Transverse colon (tissue), 4 donors: ENCODE measurements at regions not wholly inside any gene's neighbourhood (a gene's known extent, or its start where the extent isn't known, plus 50 kb on each side); places are given as distances from the start of the nearest gene placed in this dataset.

Experiments
- DNase-seq: peaks from one replicate; pipeline ENCODE4 v3.0.0-alpha.2; 2019
- H3K27ac ChIP-seq, 4 donors: fragments of 200-600 bp; sonication (generic); 2 replicates each; pipeline ENCODE4 v1.5.1; 2016 to 2018; ENCODE audit warnings: inconsistent platforms in 4 of 4
- H3K27me3 ChIP-seq: fragments of 200-600 bp; sonication (generic); 2 replicates; pipeline ENCODE4 v1.5.1; 2017; ENCODE audit warnings: inconsistent platforms
- H3K36me3 ChIP-seq, 4 donors: fragments of 200-600 bp; sonication (generic); 2 replicates each; pipeline ENCODE4 v1.5.1; 2017 to 2019; ENCODE audit warnings: inconsistent platforms in 4 of 4
- H3K4me1 ChIP-seq, 4 donors: fragments of 200-600 bp; sonication (generic); 2 replicates each; pipeline ENCODE4 v1.5.1; 2017 to 2020; ENCODE audit warnings: inconsistent platforms in 4 of 4
- H3K4me3 ChIP-seq, 4 donors: fragments of 200-600 bp; sonication (generic); 1 replicate in 1 of 4; 2 replicates in 3 of 4; pipeline versions ENCODE4 v1.5.1 to v1.6.1; 2017 to 2019; ENCODE audit warnings: inconsistent platforms in 4 of 4
- H3K9me3 ChIP-seq, 2 donors: fragments of 200-600 bp; sonication (generic); 2 replicates each; pipeline ENCODE4 v1.5.1; 2017 to 2019; ENCODE audit warnings: inconsistent platforms in 2 of 2
- CTCF ChIP-seq, 5 experiments: fragments of 200-600 bp in 3 of 5; fragments of 450-650 bp in 2 of 5; sonication (generic) in 3 of 5; IDR thresholded peaks; 1 replicate in 2 of 5; 2 replicates in 3 of 5; pipeline ENCODE4 v1.5.1; 2016 to 2017; ENCODE audit warnings: antibody characterized with exemption in 5 of 5, inconsistent platforms in 3 of 5, mild to moderate bottlenecking in 2 of 5, moderate library complexity in 1 of 5
- EP300 ChIP-seq: sonication (generic); formaldehyde crosslinking; IDR thresholded peaks from one replicate; pipeline ENCODE4 v1.6.1; 2017; ENCODE audit warnings: antibody characterized with exemption, low read depth
- POLR2A ChIP-seq: fragments of 450-650 bp; IDR thresholded peaks from one replicate; pipeline ENCODE4 v1.6.1; 2016; ENCODE audit warnings: antibody characterized with exemption, mild to moderate bottlenecking, moderate library complexity
- POLR2AphosphoS5 ChIP-seq, 3 donors: sonication (generic); formaldehyde crosslinking; IDR thresholded peaks; one replicate each; pipeline ENCODE4 v1.6.1; 2016; ENCODE audit warnings: antibody characterized with exemption in 3 of 3
- WGBS, 2 donors: methylation state at CpG; one replicate each; pipeline ENCODE4 v1.1.5; 2018; ENCODE audit warnings: low coverage in 1 of 2; 5-methylcytosine and 5-hydroxymethylcytosine counted together
- in situ Hi-C, 4 donors: fragments of 200-750 bp; cut with MboI; loops; one replicate each; pipeline versions ENCODE4 v1.15.0 to v1.15.1; 2017; ENCODE audit warnings: low sequenced_read_pairs in 3 of 4, low pct_ligation_motif_present in 1 of 4, low pct_unique_long_range_greater_than_20kb in 1 of 4
- intact Hi-C: fragments of 100-400 bp; cut with DNase I; formaldehyde crosslinking; loops from one replicate; pipeline ENCODE4 v1.15.1; 2023; ENCODE audit warnings: low total_unique reads

- in situ Hi-C loops = no loop called here
- DNase-seq = no peak
- intact Hi-C loops = no loop called here
- H3K27me3 ChIP-seq = no peaks in the 10 kb centered on the region
- no peaks in the 10 kb centered on the region for H3K9me3 ChIP-seq
- no peak overlapping the region for H3K27ac ChIP-seq
- no peak overlapping the region for H3K4me3 ChIP-seq
- H3K4me1 ChIP-seq = no peaks in the 10 kb centered on the region
- 61 to 80% methylated on average over 2 of the region's 2 CpGs for WGBS, 2 donors
- TF ChIP-seq CTCF (IDR thresholded peaks at IDR 0.05) (no peak), POLR2AphosphoS5 (IDR thresholded peaks at IDR 0.05) (no peak), EP300 (no peak), POLR2A (no peak)
- no peaks in the 10 kb centered on the region for H3K36me3 ChIP-seq
Observed at GRCh38 chr9:29640507-29640906, 2067.2 kb upstream of the C9orf72 start.

GRCh38 chr9:29644514-29644913 is 2071.2 kb upstream of the C9orf72 start:
- H3K36me3 ChIP-seq = no peaks in the 10 kb centered on the region
- H3K4me3 ChIP-seq = no peak overlapping the region
- in situ Hi-C loops = no loop called here
- no peak overlapping the region for H3K27ac ChIP-seq
- no peaks in the 10 kb centered on the region for H3K9me3 ChIP-seq
- H3K27me3 ChIP-seq = no peaks in the 10 kb centered on the region
- intact Hi-C loops = no loop called here
- H3K4me1 ChIP-seq = no peaks in the 10 kb centered on the region
- TF ChIP-seq POLR2A (no peak), EP300 (no peak), CTCF (IDR thresholded peaks at IDR 0.05) (no peak), POLR2AphosphoS5 (IDR thresholded peaks at IDR 0.05) (no peak)
- DNase-seq = no peak

GRCh38 chr9:29647451-29647850 is 2074.2 kb upstream of the C9orf72 start:
- no peak for DNase-seq
- TF ChIP-seq EP300 = no peak
- Histone ChIP-seq H3K36me3 (no peaks in the 10 kb centered on the region), H3K4me1 (no peaks in the 10 kb centered on the region), H3K27ac (no peak overlapping the region), H3K4me3 (no peak overlapping the region), H3K27me3 (no peaks in the 10 kb centered on the region), H3K9me3 (no peaks in the 10 kb centered on the region)
- intact Hi-C loops (no loop called here), in situ Hi-C loops (no loop called here)

DNA sequence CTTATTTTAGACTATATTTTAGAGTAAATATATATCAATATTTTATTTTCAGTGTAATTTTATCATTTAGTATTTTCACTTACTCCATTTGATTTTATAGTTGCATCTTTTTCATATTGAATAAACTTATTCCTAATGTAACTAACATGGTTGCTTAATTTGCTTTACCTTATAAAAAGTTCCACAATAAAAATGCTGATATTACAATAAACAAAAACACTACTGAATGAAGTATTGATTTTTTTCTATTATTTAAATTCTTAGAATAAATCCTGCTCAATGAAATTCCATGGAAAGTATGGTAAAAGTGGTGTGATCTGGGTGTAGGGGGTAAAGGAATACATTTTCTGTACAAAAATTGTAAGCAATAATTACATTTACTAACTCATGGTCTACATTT is 2074.9 kb upstream of the C9orf72 start:
- Histone ChIP-seq H3K4me3 (no peak overlapping the region), H3K4me1 (no peaks in the 10 kb centered on the region), H3K27me3 (no peaks in the 10 kb centered on the region), H3K9me3 (no peaks in the 10 kb centered on the region), H3K36me3 (no peaks in the 10 kb centered on the region), H3K27ac (no peak overlapping the region)
- in situ Hi-C loops = no loop called here
- intact Hi-C loops = no loop called here
- TF ChIP-seq CTCF (IDR thresholded peaks at IDR 0.05) = no peak
- no peak for TF ChIP-seq POLR2AphosphoS5 (IDR thresholded peaks at IDR 0.05)
- TF ChIP-seq EP300 = no peak
- no peak for TF ChIP-seq POLR2A
- DNase-seq = no peak

DNA sequence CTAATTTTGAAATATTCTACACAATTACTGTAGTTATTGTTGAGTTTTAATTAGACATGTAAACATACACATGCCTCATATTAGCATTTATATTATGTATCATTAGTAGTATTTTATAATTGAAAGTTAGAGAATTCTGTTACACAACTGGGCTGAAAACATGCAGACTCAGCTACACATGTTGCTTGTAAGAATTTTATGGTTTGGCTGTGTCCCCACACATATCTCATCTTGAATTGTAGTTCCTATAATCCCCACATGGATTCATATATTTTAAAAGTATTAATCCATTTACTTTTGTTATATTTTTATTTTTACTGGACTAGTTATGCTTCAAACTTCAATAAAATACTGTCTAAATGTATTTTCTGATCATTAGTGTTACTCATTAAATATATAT is 2075.3 kb upstream of the C9orf72 start:
- in situ Hi-C loops = no loop called here
- intact Hi-C loops = no loop called here
- no peak overlapping the region for H3K4me3 ChIP-seq
- H3K27me3 ChIP-seq = no peaks in the 10 kb centered on the region
- no peaks in the 10 kb centered on the region for H3K4me1 ChIP-seq
- no peaks in the 10 kb centered on the region for H3K36me3 ChIP-seq
- TF ChIP-seq CTCF (IDR thresholded peaks at IDR 0.05) (no peak), POLR2A (no peak), POLR2AphosphoS5 (IDR thresholded peaks at IDR 0.05) (no peak), EP300 (no peak)
- H3K27ac ChIP-seq = no peak overlapping the region
- no peak for DNase-seq
- H3K9me3 ChIP-seq = no peaks in the 10 kb centered on the region
